ENCODE measurements at regions not wholly inside any gene's neighbourhood (a gene's known extent, or its start where the extent isn't known, plus 50 kb on each side); places are given as distances from the start of the nearest gene placed in this dataset.

DNA sequence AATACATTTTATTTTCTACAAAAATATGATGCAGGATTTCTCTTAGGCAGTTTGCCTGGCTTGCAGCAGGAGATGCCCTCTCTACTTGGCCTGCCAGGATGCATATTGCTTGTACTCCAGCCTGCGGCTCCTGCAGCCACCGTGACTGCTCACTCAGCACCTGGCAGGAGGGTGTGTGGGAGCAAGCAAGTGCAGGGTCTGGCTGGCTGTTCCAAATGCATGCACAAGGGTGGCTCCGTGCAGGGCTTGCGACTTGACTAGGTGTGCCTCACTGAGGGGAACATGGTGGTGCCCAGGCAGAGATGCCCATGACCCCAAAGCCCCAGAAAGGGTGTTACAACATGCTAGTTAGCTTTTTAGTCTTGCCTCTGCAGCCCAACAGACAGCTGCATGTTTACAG is 1240.2 kb upstream of the ALCAM start:
- Histone ChIP-seq H3K9ac (ENCODE audit: low read length) (no peak overlapping the region), H3K27ac (ENCODE audit: low read depth, low read length) (no peak overlapping the region), H3K4me1 (ENCODE audit: control insufficient read depth, insufficient read depth, low read length) (no peaks in the 10 kb centered on the region), H3K27me3 (ENCODE audit: control insufficient read depth, insufficient read depth, low read length) (no peaks in the 10 kb centered on the region), H3K36me3 (ENCODE audit: control insufficient read depth, insufficient read depth, low read length) (no peaks in the 10 kb centered on the region), H3K4me3 (ENCODE audit: low read length) (no peak overlapping the region)

DNA sequence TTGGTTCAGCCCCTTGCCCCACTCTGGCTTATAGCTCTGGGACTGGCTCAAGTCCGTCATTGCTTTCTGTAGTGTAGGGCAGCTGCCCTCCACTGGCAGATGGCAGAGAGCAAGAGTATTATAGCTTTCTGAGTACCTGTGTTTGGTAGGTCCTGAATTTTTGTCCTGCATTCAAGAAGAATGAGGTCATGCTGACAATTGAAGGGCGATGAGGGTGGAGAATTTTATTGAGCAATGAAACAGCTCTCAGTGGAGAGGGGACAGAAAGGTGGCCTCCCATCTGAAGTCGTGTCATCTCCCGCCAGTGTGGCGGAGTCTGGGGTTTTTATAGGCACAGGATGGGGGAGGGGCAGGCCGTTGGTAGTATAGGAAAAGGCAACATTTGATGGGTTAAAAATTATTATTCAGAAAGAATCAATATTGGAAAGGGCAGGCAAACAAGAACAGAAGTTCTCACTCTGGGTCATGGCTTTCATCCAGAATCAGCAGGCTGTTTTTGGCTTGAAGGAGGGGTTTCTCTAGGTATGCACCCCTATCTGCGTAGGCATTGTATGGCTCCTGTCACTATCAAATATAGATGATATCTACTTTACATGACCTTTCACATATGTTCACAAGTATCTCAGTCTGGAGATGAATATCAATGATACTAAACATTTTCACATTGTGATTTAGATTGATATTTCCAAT is 1239.7 kb upstream of the ALCAM start:
- Histone ChIP-seq H3K4me3 (ENCODE audit: low read length) (no peak overlapping the region), H3K27ac (ENCODE audit: low read depth, low read length) (no peak overlapping the region), H3K36me3 (ENCODE audit: control insufficient read depth, insufficient read depth, low read length) (no peaks in the 10 kb centered on the region), H3K4me1 (ENCODE audit: control insufficient read depth, insufficient read depth, low read length) (no peaks in the 10 kb centered on the region), H3K9ac (ENCODE audit: low read length) (no peak overlapping the region), H3K27me3 (ENCODE audit: control insufficient read depth, insufficient read depth, low read length) (no peaks in the 10 kb centered on the region)

DNA sequence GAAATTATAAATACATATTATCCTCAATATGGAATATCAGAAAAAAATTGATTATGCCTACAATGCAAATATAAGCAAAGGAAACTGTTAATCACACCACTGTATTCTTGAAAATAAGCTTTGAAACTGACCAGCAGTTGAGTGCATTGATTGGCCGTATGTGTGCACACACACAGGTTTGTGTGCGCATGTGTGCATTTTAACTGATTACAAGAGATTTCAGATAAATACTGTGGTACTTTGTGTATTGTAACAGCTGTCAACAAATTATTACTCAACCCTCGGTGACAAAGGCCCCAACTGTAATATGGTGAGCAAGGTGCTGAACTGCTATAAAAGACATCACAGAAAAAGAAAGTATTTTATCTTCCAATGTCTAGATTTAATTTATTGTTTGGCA is 1238.9 kb upstream of the ALCAM start:
- Histone ChIP-seq H3K27me3 (ENCODE audit: control insufficient read depth, insufficient read depth, low read length) (no peaks in the 10 kb centered on the region), H3K4me1 (ENCODE audit: control insufficient read depth, insufficient read depth, low read length) (no peaks in the 10 kb centered on the region), H3K4me3 (ENCODE audit: low read length) (no peak overlapping the region)

DNA sequence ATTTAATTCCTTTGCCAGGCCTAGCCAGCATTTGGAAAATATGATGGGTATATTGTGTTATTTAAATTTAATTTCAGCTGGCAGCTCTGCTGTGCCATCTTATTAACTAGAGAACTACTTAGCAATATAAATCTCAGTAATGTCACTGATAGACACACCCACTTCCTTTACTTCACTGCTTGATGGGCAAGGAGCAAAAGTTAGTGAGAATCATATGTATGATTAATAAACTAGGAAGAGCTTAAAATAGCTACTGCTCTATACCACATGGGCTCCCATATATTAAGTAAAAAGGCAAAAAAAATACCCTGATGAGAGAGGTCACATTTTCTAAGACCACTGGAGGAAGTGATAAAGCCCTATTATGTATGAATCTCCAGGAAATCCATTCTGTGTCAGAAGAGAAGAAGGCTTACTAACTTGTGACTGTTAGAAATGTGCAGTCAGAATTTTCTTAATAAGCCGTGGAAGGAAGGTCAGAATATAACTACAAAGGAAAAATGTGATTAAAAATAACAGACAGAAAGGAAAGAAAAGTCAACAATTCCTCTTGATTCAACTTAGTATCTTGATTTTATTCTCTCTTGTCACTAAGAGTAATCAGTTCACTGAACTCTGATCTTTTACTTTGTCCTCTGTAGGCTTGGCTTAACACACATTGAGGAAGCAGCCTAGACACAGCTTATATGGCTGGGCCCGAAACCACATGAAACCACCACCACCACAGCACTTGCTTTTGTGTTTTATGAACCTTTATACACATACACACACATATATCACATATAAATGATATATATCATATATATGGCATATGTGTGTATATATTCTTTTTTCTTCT is 1233.9 kb upstream of the ALCAM start:
- Histone ChIP-seq H3K27me3 (ENCODE audit: control insufficient read depth, insufficient read depth, low read length) (no peaks in the 10 kb centered on the region), H3K27ac (ENCODE audit: low read depth, low read length) (no peak overlapping the region), H3K4me3 (ENCODE audit: low read length) (no peak overlapping the region), H3K9ac (ENCODE audit: low read length) (no peak overlapping the region), H3K36me3 (ENCODE audit: control insufficient read depth, insufficient read depth, low read length) (no peaks in the 10 kb centered on the region), H3K4me1 (ENCODE audit: control insufficient read depth, insufficient read depth, low read length) (no peaks in the 10 kb centered on the region)

More for the DNA sequence above, 1238.9 kb upstream of the ALCAM start:
- H3K9ac ChIP-seq (ENCODE audit: low read length): no peak overlapping the region
- H3K36me3 ChIP-seq (ENCODE audit: control insufficient read depth, insufficient read depth, low read length): no peaks in the 10 kb centered on the region
- H3K27ac ChIP-seq (ENCODE audit: low read depth, low read length): no peak overlapping the region

- no peak overlapping the region for H3K27ac ChIP-seq (ENCODE audit: low read depth, low read length)
- H3K4me3 ChIP-seq (ENCODE audit: low read length): no peak overlapping the region
- H3K4me1 ChIP-seq (ENCODE audit: control insufficient read depth, insufficient read depth, low read length): no peaks in the 10 kb centered on the region
- no peak overlapping the region for H3K9ac ChIP-seq (ENCODE audit: low read length)
- no peaks in the 10 kb centered on the region for H3K36me3 ChIP-seq (ENCODE audit: control insufficient read depth, insufficient read depth, low read length)
- no peaks in the 10 kb centered on the region for H3K27me3 ChIP-seq (ENCODE audit: control insufficient read depth, insufficient read depth, low read length)
Observed at GRCh38 chr3:104133630-104134029, 1233.1 kb upstream of the ALCAM start.

GRCh38 chr3:104137116-104137515 is 1229.6 kb upstream of the ALCAM start:
- Histone ChIP-seq H3K4me3 (ENCODE audit: low read length) (no peak overlapping the region), H3K36me3 (ENCODE audit: control insufficient read depth, insufficient read depth, low read length) (no peaks in the 10 kb centered on the region), H3K27me3 (ENCODE audit: control insufficient read depth, insufficient read depth, low read length) (no peaks in the 10 kb centered on the region), H3K4me1 (ENCODE audit: control insufficient read depth, insufficient read depth, low read length) (no peaks in the 10 kb centered on the region), H3K9ac (ENCODE audit: low read length) (no peak overlapping the region), H3K27ac (ENCODE audit: low read depth, low read length) (no peak overlapping the region)

DNA sequence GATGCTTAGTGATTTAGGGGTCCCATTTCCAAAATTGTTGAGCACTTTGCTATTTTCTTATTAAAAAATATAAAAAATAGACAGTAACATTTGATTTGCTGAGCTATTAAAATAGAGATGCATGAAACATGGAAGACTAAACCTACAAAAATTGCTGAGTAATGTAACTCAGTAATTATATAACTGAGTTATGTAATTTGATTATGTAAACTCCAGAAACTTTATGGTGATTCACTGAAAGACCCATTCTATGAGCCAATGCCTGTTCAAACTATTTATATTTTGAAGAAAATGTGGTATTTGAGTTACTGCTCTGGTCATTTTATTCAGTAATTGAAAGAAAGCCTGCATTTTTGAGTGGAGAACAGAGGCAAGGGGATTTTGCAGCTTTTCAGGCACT is 1221.5 kb upstream of the ALCAM start:
- H3K27me3 ChIP-seq (ENCODE audit: control insufficient read depth, insufficient read depth, low read length): no peaks in the 10 kb centered on the region
- H3K4me3 ChIP-seq (ENCODE audit: low read length): no peak overlapping the region
- H3K9ac ChIP-seq (ENCODE audit: low read length): no peak overlapping the region
- H3K36me3 ChIP-seq (ENCODE audit: control insufficient read depth, insufficient read depth, low read length): no peaks in the 10 kb centered on the region
- no peak overlapping the region for H3K27ac ChIP-seq (ENCODE audit: low read depth, low read length)
- H3K4me1 ChIP-seq (ENCODE audit: control insufficient read depth, insufficient read depth, low read length): no peaks in the 10 kb centered on the region

DNA sequence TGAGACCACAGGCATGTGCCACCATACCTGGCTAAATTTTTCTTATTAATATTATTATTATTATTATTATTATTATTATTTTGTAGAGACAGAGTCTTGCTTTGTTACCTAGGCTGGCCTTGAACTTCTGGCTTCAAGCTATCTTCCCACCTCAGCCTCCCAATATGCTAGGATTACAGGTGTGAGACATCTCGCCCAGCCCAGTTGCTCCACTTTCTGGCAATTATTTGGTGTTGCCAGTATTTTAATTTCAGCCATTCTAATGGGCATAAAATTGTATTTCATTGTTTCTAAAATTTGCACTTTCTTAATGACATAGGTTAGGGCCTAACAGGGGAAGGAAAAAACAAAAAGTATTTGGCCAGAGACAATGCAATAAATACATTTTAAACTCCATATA is 1217.6 kb upstream of the ALCAM start:
- Histone ChIP-seq H3K27me3 (ENCODE audit: control insufficient read depth, insufficient read depth, low read length) (no peaks in the 10 kb centered on the region), H3K4me3 (ENCODE audit: low read length) (no peak overlapping the region), H3K9ac (ENCODE audit: low read length) (no peak overlapping the region), H3K27ac (ENCODE audit: low read depth, low read length) (no peak overlapping the region), H3K4me1 (ENCODE audit: control insufficient read depth, insufficient read depth, low read length) (no peaks in the 10 kb centered on the region), H3K36me3 (ENCODE audit: control insufficient read depth, insufficient read depth, low read length) (no peaks in the 10 kb centered on the region)

- Histone ChIP-seq H3K36me3 (ENCODE audit: control insufficient read depth, insufficient read depth, low read length) (no peaks in the 10 kb centered on the region), H3K27me3 (ENCODE audit: control insufficient read depth, insufficient read depth, low read length) (no peaks in the 10 kb centered on the region), H3K4me1 (ENCODE audit: control insufficient read depth, insufficient read depth, low read length) (no peaks in the 10 kb centered on the region), H3K4me3 (ENCODE audit: low read length) (no peak overlapping the region), H3K27ac (ENCODE audit: low read depth, low read length) (no peak overlapping the region), H3K9ac (ENCODE audit: low read length) (no peak overlapping the region)
Observed at GRCh38 chr3:104150724-104151123, 1216.0 kb upstream of the ALCAM start.

- Histone ChIP-seq H3K36me3 (ENCODE audit: control insufficient read depth, insufficient read depth, low read length) (no peaks in the 10 kb centered on the region), H3K27ac (ENCODE audit: low read depth, low read length) (no peak overlapping the region), H3K27me3 (ENCODE audit: control insufficient read depth, insufficient read depth, low read length) (no peaks in the 10 kb centered on the region), H3K4me3 (ENCODE audit: low read length) (no peak overlapping the region), H3K4me1 (ENCODE audit: control insufficient read depth, insufficient read depth, low read length) (no peaks in the 10 kb centered on the region), H3K9ac (ENCODE audit: low read length) (no peak overlapping the region)
Observed at GRCh38 chr3:104154896-104155295, 1211.8 kb upstream of the ALCAM start.

DNA sequence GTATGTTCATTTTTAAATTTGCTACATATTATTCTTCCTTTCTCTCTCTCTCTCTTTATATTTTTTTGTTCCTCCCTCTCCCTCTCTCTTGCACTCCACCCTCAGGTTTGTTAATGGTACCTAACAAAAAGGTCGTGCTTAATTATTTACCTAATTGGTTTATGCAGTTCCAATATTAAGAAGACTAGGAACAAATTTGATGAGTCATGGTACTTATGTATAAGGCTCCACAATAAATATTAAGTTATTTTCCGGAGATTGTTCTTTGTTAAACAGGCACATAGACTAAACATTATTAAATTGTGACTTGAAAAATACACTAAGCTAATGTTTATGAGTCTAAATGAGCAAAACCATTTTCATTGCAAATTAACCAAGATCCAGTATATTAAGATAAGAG is 1200.8 kb upstream of the ALCAM start:
- no peak overlapping the region for H3K9ac ChIP-seq (ENCODE audit: low read length)
- H3K27ac ChIP-seq (ENCODE audit: low read depth, low read length): no peak overlapping the region
- H3K4me3 ChIP-seq (ENCODE audit: low read length): no peak overlapping the region
- H3K36me3 ChIP-seq (ENCODE audit: control insufficient read depth, insufficient read depth, low read length): no peaks in the 10 kb centered on the region
- H3K4me1 ChIP-seq (ENCODE audit: control insufficient read depth, insufficient read depth, low read length): no peaks in the 10 kb centered on the region
- no peaks in the 10 kb centered on the region for H3K27me3 ChIP-seq (ENCODE audit: control insufficient read depth, insufficient read depth, low read length)

DNA sequence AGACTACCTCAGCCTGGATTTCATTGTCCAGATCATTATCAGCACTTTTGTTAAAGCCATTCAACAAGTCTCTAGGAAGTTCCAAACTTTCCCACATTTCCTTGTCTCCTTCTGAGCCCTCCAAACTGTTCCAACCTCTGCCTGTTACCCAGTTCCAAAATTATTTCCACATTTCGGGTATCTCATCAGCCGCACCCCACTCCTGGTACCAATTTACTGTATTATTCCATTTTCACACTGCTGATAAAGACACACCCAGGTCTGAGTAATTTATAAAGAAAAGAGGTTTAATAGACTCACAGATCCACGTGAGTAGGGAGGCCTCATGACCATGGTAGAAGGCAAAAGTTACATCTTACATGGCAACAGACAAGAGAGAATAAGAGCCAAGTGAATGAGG is 1198.3 kb upstream of the ALCAM start:
- Histone ChIP-seq H3K27me3 (ENCODE audit: control insufficient read depth, insufficient read depth, low read length) (no peaks in the 10 kb centered on the region), H3K27ac (ENCODE audit: low read depth, low read length) (no peak overlapping the region), H3K9ac (ENCODE audit: low read length) (no peak overlapping the region), H3K4me1 (ENCODE audit: control insufficient read depth, insufficient read depth, low read length) (no peaks in the 10 kb centered on the region), H3K36me3 (ENCODE audit: control insufficient read depth, insufficient read depth, low read length) (no peaks in the 10 kb centered on the region), H3K4me3 (ENCODE audit: low read length) (no peak overlapping the region)

GRCh38 chr3:104175696-104176095 is 1191.0 kb upstream of the ALCAM start:
- no peak overlapping the region for H3K27ac ChIP-seq (ENCODE audit: low read depth, low read length)
- no peak overlapping the region for H3K4me3 ChIP-seq (ENCODE audit: low read length)
- H3K4me1 ChIP-seq (ENCODE audit: control insufficient read depth, insufficient read depth, low read length): no peaks in the 10 kb centered on the region
- no peak overlapping the region for H3K9ac ChIP-seq (ENCODE audit: low read length)
- H3K27me3 ChIP-seq (ENCODE audit: control insufficient read depth, insufficient read depth, low read length): no peaks in the 10 kb centered on the region
- no peaks in the 10 kb centered on the region for H3K36me3 ChIP-seq (ENCODE audit: control insufficient read depth, insufficient read depth, low read length)

Data from rectal smooth muscle tissue (tissue), 1 donor.